Lung (tissue), 11 donors: ENCODE measurements at regions not wholly inside any gene's neighbourhood (a gene's known extent, or its start where the extent isn't known, plus 50 kb on each side); places are given as distances from the start of the nearest gene placed in this dataset.

Experiments
- ATAC-seq: fragments of 200-7000 bp; cut with Tn5 transposase; one replicate; pipeline ENCODE4 v1.9.1; 2020; ENCODE audit warnings: moderate number of reproducible peaks; ENCODE audit not compliant: insufficient read depth, low FRiP score
- DNase-seq, 3 donors: peaks; one replicate each; pipeline ENCODE4 v3.0.0-alpha.2; 2013 to 2017
- H3K27ac ChIP-seq, 2 donors: one replicate each; pipeline ENCODE4 v1.5.1; 2013; ENCODE audit warnings: mild to moderate bottlenecking in 2 of 2, moderate library complexity in 2 of 2, control low read depth in 1 of 2, inconsistent platforms in 1 of 2, low read depth in 1 of 2, low read length in 1 of 2
- H3K27me3 ChIP-seq, 3 donors: one replicate each; pipeline ENCODE4 v1.5.1; 2013; ENCODE audit warnings: low read length in 2 of 3; ENCODE audit not compliant: control insufficient read depth in 3 of 3, insufficient read depth in 3 of 3
- H3K36me3 ChIP-seq, 4 donors: one replicate each; pipeline ENCODE4 v1.5.1; 2013; ENCODE audit warnings: low read length in 4 of 4, mild to moderate bottlenecking in 1 of 4, moderate library complexity in 1 of 4; ENCODE audit not compliant: control insufficient read depth in 4 of 4, insufficient read depth in 4 of 4
- H3K4me1 ChIP-seq, 5 donors: one replicate each; pipeline ENCODE4 v1.5.1; 2013; ENCODE audit warnings: low read length in 5 of 5, mild to moderate bottlenecking in 2 of 5, moderate library complexity in 1 of 5; ENCODE audit not compliant: control insufficient read depth in 5 of 5, insufficient read depth in 5 of 5
- H3K4me3 ChIP-seq: one replicate; pipeline ENCODE4 v1.5.1; 2013; ENCODE audit warnings: mild to moderate bottlenecking, control low read depth, moderate library complexity
- H3K9ac ChIP-seq, 2 donors: one replicate each; pipeline ENCODE4 v1.5.1; 2013; ENCODE audit warnings: low read length in 2 of 2, control low read depth in 1 of 2; ENCODE audit not compliant: insufficient read depth in 1 of 2
- H3K9me3 ChIP-seq, 4 donors: one replicate each; pipeline ENCODE4 v1.5.1; 2013; ENCODE audit warnings: low read length in 3 of 4, mild to moderate bottlenecking in 1 of 4, moderate library complexity in 1 of 4; ENCODE audit not compliant: control insufficient read depth in 4 of 4, insufficient read depth in 3 of 4
- CTCF ChIP-seq: IDR thresholded peaks from 2 replicates; pipeline ENCODE4 v1.5.1; 2012; ENCODE audit warnings: mild to moderate bottlenecking; ENCODE audit errors: control extremely low read depth, extremely low read depth
- WGBS, 2 donors: extraction: QIAGEN DNeasy Blood & Tissue Kit; methylation state at CpG; one replicate each; pipeline ENCODE4 v1.1.7; 2013; 5-methylcytosine and 5-hydroxymethylcytosine counted together
- donor health status: control.
- donor health status: control.
- donor health status: Bipolar disorder and iron deficiency.
- donor health status: healthy.
- donor health status: DM: yes; HTN: yes; CAD: no.

- WGBS, 2 donors = 39 to 63% methylated on average over 8 of the region's 8 CpGs
- DNase-seq (peak; percentile 23 to 52 (median 27)), ATAC-seq (no peak)
- no peaks in the 10 kb centered on the region for H3K9me3 ChIP-seq
- H3K27ac ChIP-seq = no peak overlapping the region
- H3K36me3 ChIP-seq = no peaks in the 10 kb centered on the region
- H3K4me3 ChIP-seq = no peak overlapping the region
- H3K4me1 ChIP-seq = peaks cover 0 to 9% (median 0%) of the 10 kb centered on the region in 5 donors
- peaks cover 0 to 6% (median 0%) of the 10 kb centered on the region in 3 donors for H3K27me3 ChIP-seq
- TF ChIP-seq CTCF = no peak
- no peak overlapping the region for H3K9ac ChIP-seq
These were observed 251.2 kb upstream of the ELAC2 start for GRCh38 chr17:13268791-13269595.

GRCh38 chr17:13266606-13267005 lies 248.8 kb upstream of the ELAC2 start:
- Histone ChIP-seq H3K27ac (no peak overlapping the region), H3K9ac (no peak overlapping the region), H3K9me3 (no peaks in the 10 kb centered on the region), H3K27me3 (peaks cover 0 to 6% (median 0%) of the 10 kb centered on the region in 3 donors), H3K36me3 (no peaks in the 10 kb centered on the region), H3K4me1 (peaks cover 0 to 9% (median 0%) of the 10 kb centered on the region in 5 donors), H3K4me3 (no peak overlapping the region)
- 54 to 57% methylated on average over 7 of the region's 7 CpGs for WGBS, 2 donors
- no peak for ATAC-seq
- TF ChIP-seq CTCF = no peak
- DNase-seq = no peak

- H3K9me3 ChIP-seq = no peaks in the 10 kb centered on the region
- H3K36me3 ChIP-seq = no peaks in the 10 kb centered on the region
- H3K4me1 ChIP-seq = peaks cover 0 to 9% (median 0%) of the 10 kb centered on the region in 5 donors
- H3K27me3 ChIP-seq = peaks cover 0 to 6% (median 0%) of the 10 kb centered on the region in 3 donors
- no peak overlapping the region for H3K27ac ChIP-seq
- H3K4me3 ChIP-seq = no peak overlapping the region
- no peak overlapping the region for H3K9ac ChIP-seq
- no peak for TF ChIP-seq CTCF
- ATAC-seq = no peak
- DNase-seq = no peak
- WGBS, 2 donors = 58 to 62% methylated on average over 2 of the region's 2 CpGs
These were observed 247.5 kb upstream of the ELAC2 start for GRCh38 chr17:13265311-13265710.

- peak in 2 of 3 donors; percentile 47 to 54 for DNase-seq
- no peaks in the 10 kb centered on the region for H3K27me3 ChIP-seq
- no peak overlapping the region for H3K4me3 ChIP-seq
- no peak overlapping the region for H3K27ac ChIP-seq
- ATAC-seq = no peak
- WGBS, 2 donors = 49 to 77% methylated on average over 4 of the region's 4 CpGs
- peaks cover 0 to 9% (median 0%) of the 10 kb centered on the region in 5 donors for H3K4me1 ChIP-seq
- no peaks in the 10 kb centered on the region for H3K9me3 ChIP-seq
- no peak for TF ChIP-seq CTCF
- no peaks in the 10 kb centered on the region for H3K36me3 ChIP-seq
- no peak overlapping the region for H3K9ac ChIP-seq
These were observed 245.9 kb upstream of the ELAC2 start for GRCh38 chr17:13263746-13264145.
